Vagina (tissue), 2 donors: ENCODE measurements at regions not wholly inside any gene's neighbourhood (a gene's known extent, or its start where the extent isn't known, plus 50 kb on each side); places are given as distances from the start of the nearest gene placed in this dataset.

Experiments used
- DNase-seq, 2 donors: peaks; one replicate each; pipeline ENCODE4 v3.0.0-alpha.2; 2017; ENCODE audit errors: extremely low spot score in 2 of 2
- H3K27ac ChIP-seq: fragments of 200-600 bp; sonication (generic); one replicate; pipeline ENCODE4 v1.5.1; 2019
- H3K27me3 ChIP-seq: fragments of 200-600 bp; sonication (generic); one replicate; pipeline ENCODE4 v1.5.1; 2019
- H3K36me3 ChIP-seq, 2 donors: fragments of 200-600 bp; sonication (generic); one replicate each; pipeline ENCODE4 v1.5.1; 2017 to 2019
- H3K4me1 ChIP-seq: fragments of 200-600 bp; sonication (generic); one replicate; pipeline ENCODE4 v1.5.1; 2019
- H3K4me3 ChIP-seq, 2 donors: fragments of 200-600 bp; sonication (generic); 1 replicate in 1 of 2; 2 replicates in 1 of 2; pipeline ENCODE4 v1.5.1; 2016 to 2019
- H3K9me3 ChIP-seq: fragments of 200-600 bp; sonication (generic); one replicate; pipeline ENCODE4 v1.5.1; 2019
- POLR2A ChIP-seq, 2 donors: fragments of 450-650 bp; IDR thresholded peaks; one replicate each; pipeline ENCODE4 v1.6.1; 2017; ENCODE audit warnings: antibody characterized with exemption in 2 of 2, mild to moderate bottlenecking in 2 of 2, moderate library complexity in 2 of 2
- POLR2AphosphoS5 ChIP-seq, 2 donors: sonication (generic); formaldehyde crosslinking; IDR thresholded peaks; one replicate each; pipeline ENCODE4 v1.9.0; 2017; ENCODE audit warnings: antibody characterized with exemption in 2 of 2, mild to moderate bottlenecking in 2 of 2, low read depth in 1 of 2; ENCODE audit not compliant: insufficient read depth in 1 of 2
- intact Hi-C: fragments of 100-400 bp; cut with DNase I; formaldehyde crosslinking; loops from one replicate; pipeline ENCODE4 v1.15.1; 2023
- TF ChIP-seq, protein P1 (sequence below), 3 experiments: fragments of 450-650 bp in 2 of 3; fragments of 200-600 bp in 1 of 3; sonication (generic) in 1 of 3; IDR thresholded peaks; one replicate each; pipeline ENCODE4 v1.5.1; 2017 to 2019; ENCODE audit warnings: antibody characterized with exemption in 3 of 3, mild to moderate bottlenecking in 2 of 3, moderate library complexity in 2 of 3

DNA sequence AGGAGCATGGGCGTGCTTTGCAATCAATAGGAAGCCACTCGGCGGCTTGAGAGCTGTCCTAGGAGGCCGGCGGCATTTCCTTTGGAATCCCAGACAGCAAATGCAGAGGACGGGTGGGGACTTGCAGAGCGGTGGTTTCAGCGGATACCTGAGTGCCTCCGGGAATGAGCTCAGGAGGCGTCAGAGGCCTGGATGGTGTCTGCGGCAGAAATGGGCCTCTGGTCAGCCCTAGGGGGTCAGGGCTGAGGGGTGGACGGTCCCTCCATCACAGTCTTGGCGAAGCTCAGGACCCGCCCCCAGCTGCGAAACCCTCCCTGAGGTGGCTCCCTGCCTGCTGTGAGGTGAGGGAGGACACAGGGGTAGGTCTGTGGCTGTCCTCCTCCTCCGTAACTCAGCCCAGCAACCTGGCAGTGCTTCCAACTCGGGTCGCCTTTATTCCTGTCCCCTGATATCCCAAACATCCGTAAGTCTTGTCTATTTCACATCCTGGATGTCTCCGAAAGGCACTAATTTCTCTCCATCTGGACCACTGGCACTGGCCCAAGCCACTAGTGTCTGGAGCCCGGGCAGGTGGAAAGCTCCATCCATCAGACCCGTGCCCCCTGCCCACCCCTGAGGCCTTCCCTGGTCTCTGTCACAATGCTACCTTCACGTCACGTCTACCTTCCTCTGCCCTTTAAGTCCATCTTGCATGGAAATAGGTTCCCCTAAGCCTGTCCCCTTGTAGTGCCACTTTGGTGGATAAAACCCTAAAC, 686.6 kb downstream of the BRD1 start:
- no peak for TF ChIP-seq POLR2A (IDR thresholded peaks at IDR 0.05)
- no peak for TF ChIP-seq POLR2AphosphoS5 (IDR thresholded peaks at IDR 0.05; ENCODE audit: insufficient read depth in 1 of 2, low read depth in 1 of 2)
- TF ChIP-seq, protein P1, sequence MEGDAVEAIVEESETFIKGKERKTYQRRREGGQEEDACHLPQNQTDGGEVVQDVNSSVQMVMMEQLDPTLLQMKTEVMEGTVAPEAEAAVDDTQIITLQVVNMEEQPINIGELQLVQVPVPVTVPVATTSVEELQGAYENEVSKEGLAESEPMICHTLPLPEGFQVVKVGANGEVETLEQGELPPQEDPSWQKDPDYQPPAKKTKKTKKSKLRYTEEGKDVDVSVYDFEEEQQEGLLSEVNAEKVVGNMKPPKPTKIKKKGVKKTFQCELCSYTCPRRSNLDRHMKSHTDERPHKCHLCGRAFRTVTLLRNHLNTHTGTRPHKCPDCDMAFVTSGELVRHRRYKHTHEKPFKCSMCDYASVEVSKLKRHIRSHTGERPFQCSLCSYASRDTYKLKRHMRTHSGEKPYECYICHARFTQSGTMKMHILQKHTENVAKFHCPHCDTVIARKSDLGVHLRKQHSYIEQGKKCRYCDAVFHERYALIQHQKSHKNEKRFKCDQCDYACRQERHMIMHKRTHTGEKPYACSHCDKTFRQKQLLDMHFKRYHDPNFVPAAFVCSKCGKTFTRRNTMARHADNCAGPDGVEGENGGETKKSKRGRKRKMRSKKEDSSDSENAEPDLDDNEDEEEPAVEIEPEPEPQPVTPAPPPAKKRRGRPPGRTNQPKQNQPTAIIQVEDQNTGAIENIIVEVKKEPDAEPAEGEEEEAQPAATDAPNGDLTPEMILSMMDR (IDR thresholded peaks at IDR 0.05), result no peak
- no peak overlapping the region for H3K27ac ChIP-seq
- DNase-seq, result no peak
- H3K4me1 ChIP-seq, result no peaks in the 10 kb centered on the region
- H3K4me3 ChIP-seq, result no peak overlapping the region
- no peaks in the 10 kb centered on the region for H3K27me3 ChIP-seq
- intact Hi-C loops, result no loop called here
- H3K9me3 ChIP-seq, result no peaks in the 10 kb centered on the region
- H3K36me3 ChIP-seq, result no peaks in the 10 kb centered on the region

DNA sequence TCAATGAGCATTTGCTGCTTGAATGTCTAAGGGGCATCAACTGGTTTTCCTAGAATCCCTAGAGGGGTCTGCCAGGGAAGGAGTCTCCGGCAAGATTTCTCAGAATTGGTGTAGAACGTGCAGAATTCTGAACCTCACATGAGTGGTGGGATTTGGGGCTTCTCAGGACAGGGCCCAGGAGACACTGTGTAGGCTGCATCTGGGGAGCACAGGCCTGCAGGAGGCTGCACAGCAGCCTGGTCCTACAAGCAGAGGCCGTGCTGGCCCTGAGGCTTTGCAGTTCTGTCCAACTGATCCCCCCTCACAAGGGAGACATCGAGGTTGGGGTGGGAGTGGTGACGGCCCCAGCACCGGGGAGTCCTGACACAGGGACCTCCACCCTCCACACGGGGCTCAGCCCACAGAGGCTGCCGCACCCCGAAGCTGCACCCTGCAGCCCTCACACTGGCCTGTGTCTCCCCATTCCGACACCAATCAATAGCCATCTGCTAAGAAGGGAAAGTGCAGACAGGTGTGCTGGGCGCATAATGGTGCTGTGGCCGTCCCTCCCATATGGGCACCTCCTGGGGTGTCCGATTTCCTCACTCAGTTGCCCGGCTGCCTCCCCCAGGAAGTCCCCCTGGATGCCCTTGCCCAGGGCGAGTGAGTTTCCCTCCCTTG, 688.1 kb downstream of the BRD1 start:
- DNase-seq, result peak in 1 of 2 donors; percentile 85
- no peak overlapping the region for H3K27ac ChIP-seq
- H3K4me1 ChIP-seq, result no peaks in the 10 kb centered on the region
- intact Hi-C loops, result no loop called here
- H3K4me3 ChIP-seq, result no peak overlapping the region
- H3K36me3 ChIP-seq, result no peaks in the 10 kb centered on the region
- TF ChIP-seq POLR2AphosphoS5 (IDR thresholded peaks at IDR 0.05; ENCODE audit: insufficient read depth in 1 of 2, low read depth in 1 of 2), result no peak
- TF ChIP-seq POLR2A (IDR thresholded peaks at IDR 0.05), result no peak
- TF ChIP-seq, protein P1 (IDR thresholded peaks at IDR 0.05), result no peak
- no peaks in the 10 kb centered on the region for H3K27me3 ChIP-seq
- H3K9me3 ChIP-seq, result no peaks in the 10 kb centered on the region

DNA sequence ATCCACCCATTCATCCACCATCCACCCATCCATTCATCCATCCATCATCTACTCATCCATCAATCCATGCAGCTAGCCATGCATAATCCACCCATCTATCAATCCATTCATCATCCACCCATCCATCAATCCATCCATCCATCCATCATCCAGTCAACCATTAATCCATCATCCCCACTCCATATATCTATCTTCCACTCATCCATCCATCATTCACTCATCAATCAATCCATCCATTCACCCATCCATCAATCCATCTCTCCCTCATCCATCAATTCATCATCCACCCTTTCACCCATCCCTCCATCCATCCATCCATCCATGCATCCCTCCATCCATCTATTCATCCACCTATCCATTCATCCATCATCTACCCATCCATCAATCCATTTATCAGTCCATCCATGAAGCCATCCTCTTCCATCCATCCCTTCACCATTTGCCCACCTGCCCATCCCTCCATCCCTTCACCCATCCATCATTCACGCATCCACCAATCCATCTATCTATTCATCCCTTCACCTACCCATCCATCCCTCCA, 689.4 kb downstream of the BRD1 start:
- Histone ChIP-seq H3K36me3 (no peaks in the 10 kb centered on the region), H3K27me3 (no peaks in the 10 kb centered on the region), H3K9me3 (no peaks in the 10 kb centered on the region), H3K4me3 (no peak overlapping the region), H3K4me1 (no peaks in the 10 kb centered on the region), H3K27ac (no peak overlapping the region)
- intact Hi-C loops, result no loop called here
- DNase-seq, result peak in 1 of 2 donors; percentile 14
- TF ChIP-seq, protein P1 (IDR thresholded peaks at IDR 0.05), result no peak
- no peak for TF ChIP-seq POLR2AphosphoS5 (IDR thresholded peaks at IDR 0.05; ENCODE audit: insufficient read depth in 1 of 2, low read depth in 1 of 2)
- no peak for TF ChIP-seq POLR2A (IDR thresholded peaks at IDR 0.05)

DNA sequence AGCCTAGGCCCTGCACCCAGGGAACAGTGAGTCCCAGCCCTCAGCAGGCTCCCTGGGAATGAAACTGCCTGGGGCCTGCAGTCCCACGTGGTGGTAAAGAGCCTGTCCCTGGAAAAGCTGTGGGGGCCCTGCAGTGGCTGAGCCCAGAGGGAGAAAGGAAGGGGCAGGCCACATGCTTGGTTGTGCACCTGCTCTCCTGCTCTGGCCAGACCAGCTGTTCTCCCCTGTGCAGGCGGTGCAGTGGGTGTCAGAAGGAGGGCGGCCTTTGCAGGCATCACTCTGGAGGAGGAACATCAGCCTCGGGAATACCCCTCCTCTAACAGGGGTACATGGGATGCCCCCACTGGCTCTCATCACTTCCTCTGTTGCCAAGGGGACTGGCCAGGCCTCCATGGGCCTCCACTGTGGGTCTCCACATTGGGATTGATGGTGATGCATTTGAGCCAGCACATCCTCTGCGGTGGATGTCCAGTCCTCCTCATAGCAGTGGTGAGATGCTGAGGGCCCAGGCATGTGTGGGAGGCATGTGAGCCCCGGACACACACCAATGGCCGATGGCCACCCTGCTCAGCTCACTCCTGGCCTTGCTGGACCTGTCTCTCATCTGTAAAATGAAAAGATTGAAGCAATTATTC, 690.4 kb downstream of the BRD1 start:
- no peaks in the 10 kb centered on the region for H3K36me3 ChIP-seq
- TF ChIP-seq, protein P1 (IDR thresholded peaks at IDR 0.05), result no peak
- intact Hi-C loops, result no loop called here
- H3K4me3 ChIP-seq, result no peak overlapping the region
- peak in 1 of 2 donors; percentile 74 for DNase-seq
- no peak overlapping the region for H3K27ac ChIP-seq
- H3K9me3 ChIP-seq, result no peaks in the 10 kb centered on the region
- H3K4me1 ChIP-seq, result no peaks in the 10 kb centered on the region
- H3K27me3 ChIP-seq, result no peaks in the 10 kb centered on the region
